Lower leg skin (tissue), 3 donors: ENCODE measurements at regions not wholly inside any gene's neighbourhood (a gene's known extent, or its start where the extent isn't known, plus 50 kb on each side); places are given as distances from the start of the nearest gene placed in this dataset.

Experiments
- POLR2A ChIP-seq, 2 donors: fragments of 450-650 bp; IDR thresholded peaks; one replicate each; pipeline ENCODE4 v1.6.1; 2016 to 2017; ENCODE audit warnings: antibody characterized with exemption in 2 of 2, mild to moderate bottlenecking in 1 of 2, moderate library complexity in 1 of 2
- TF ChIP-seq, protein P1 (sequence below), 3 donors: fragments of 450-650 bp; IDR thresholded peaks; one replicate each; pipeline ENCODE4 v1.5.1; 2016; ENCODE audit warnings: antibody characterized with exemption in 3 of 3, mild to moderate bottlenecking in 3 of 3, moderate library complexity in 2 of 3

DNA sequence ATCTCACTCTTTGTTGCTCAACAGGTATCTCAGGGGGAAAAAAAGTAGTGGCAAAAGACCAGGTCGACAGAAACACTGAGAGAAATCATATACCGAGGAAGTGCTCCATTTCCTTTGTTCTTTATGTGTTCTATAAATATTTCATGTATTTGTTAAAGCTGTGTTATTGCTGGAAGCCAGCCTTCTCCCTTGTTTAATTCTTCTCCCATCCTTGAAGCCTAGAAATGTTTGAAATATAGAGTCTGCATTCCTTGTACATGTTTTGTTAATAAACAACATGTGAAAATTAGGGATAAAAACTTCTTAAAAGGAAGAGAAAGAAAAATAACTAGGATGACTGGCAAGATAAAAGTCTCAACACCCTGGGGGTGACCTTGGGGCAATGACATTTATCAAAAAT, 186.2 kb downstream of the ANKRD50 start:
- no peak for TF ChIP-seq POLR2A (IDR thresholded peaks at IDR 0.05)
- TF ChIP-seq, protein P1, sequence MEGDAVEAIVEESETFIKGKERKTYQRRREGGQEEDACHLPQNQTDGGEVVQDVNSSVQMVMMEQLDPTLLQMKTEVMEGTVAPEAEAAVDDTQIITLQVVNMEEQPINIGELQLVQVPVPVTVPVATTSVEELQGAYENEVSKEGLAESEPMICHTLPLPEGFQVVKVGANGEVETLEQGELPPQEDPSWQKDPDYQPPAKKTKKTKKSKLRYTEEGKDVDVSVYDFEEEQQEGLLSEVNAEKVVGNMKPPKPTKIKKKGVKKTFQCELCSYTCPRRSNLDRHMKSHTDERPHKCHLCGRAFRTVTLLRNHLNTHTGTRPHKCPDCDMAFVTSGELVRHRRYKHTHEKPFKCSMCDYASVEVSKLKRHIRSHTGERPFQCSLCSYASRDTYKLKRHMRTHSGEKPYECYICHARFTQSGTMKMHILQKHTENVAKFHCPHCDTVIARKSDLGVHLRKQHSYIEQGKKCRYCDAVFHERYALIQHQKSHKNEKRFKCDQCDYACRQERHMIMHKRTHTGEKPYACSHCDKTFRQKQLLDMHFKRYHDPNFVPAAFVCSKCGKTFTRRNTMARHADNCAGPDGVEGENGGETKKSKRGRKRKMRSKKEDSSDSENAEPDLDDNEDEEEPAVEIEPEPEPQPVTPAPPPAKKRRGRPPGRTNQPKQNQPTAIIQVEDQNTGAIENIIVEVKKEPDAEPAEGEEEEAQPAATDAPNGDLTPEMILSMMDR (IDR thresholded peaks at IDR 0.05) = no peak
